ENCODE measurements at regions not wholly inside any gene's neighbourhood (a gene's known extent, or its start where the extent isn't known, plus 50 kb on each side); places are given as distances from the start of the nearest gene placed in this dataset.
"Not testable (repeated sequence)": the region's sequence is repeated elsewhere in the genome, so short reads cannot be mapped to it uniquely, and the experiment has no call there.

DNA sequence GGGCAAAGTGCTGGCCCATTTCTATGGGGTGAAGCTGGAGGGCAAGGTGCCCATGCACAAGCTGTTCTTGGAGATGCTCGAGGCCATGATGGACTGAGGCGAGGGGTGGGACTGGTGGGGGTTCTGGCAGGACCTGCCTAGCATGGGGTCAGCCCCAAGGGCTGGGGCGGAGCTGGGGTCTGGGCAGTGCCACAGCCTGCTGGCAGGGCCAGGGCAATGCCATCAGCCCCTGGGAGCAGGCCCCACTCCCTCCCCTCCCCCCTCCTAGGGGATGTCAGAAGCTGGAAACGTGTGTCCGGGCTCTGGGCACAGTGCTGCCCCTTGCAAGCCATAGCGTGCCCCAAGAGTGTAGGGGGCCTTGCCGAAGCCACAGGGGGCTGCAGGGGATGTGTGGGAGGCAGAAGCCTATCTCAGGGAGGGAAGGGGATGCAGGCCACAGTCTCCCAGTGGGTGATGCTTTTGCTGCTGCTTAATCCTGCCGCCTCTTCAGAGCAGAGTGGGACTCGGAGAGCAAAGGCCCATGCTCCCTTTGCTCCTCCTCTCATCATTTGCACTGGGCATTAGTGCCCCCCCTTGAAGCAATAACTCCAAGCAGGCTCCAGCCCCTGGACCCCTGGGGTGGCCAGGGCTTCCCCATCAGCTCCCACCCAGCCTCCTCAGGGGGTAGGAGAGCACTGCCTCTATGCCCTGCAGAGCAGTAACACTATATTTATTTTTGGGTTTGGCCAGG is 85.2 kb downstream of the MRPL57 start:
- DNase-seq (ENCODE audit: low read depth in 2 of 2) = not testable (repeated sequence)

DNA sequence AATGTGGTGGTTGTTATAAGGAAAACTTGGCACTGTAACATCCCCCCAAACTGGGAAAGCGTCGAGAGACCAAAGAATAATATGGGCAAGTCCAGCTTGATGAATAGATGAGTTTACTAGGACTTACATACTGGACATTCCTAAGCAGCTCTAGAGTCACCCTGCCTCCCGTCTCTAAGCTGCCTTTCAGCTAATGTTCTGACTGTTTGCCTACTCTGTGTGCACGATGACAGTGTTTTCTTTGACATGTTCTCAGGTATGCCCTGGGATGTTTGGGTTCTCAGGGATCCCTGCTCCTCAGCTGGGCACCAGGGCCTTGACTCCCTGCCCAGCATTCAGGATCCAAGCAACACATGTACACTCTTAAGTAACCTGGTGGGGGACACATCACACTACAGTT is 87.5 kb downstream of the MRPL57 start:
- not testable (repeated sequence) for DNase-seq (ENCODE audit: low read depth in 2 of 2)

DNA sequence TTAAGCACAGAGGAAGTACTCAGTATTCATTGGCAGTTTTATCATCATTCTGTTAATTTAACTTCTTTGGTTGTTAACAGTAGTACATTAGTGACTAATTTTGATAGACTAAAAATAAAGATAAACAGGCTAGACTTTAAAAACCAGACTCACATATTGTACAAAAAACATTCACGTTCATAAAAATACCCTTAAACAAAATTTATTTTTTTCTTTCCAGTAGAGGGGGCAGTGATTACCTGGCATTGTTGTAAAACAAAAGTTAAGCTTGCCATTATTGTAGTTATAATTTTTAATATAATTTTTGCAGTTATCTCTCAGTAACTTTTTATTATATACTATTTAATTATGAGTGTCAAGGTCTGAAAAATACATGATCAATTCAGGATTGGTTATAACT is 92.0 kb downstream of the MRPL57 start:
- DNase-seq (ENCODE audit: low read depth in 2 of 2) = not testable (repeated sequence)

DNA sequence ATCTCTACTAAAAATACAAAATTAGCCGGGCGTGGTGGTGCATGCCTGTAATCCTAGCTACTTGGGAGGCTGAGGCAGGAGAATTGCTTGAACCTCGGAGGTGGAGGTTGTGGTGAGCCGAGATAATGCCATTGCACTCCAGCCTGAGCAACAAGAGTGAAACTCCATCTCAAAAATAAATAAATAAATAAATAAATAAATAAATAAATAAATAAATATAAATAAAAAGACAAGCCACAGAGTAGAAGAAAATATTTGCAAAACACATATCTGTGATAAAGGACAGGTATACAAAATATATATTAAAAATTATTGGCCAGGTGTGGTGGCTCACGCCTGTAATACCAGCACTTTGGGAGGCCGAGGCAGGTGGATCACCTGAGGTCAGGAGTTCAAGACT is 96.0 kb downstream of the MRPL57 start:
- DNase-seq (ENCODE audit: low read depth in 2 of 2) = not testable (repeated sequence)

DNA sequence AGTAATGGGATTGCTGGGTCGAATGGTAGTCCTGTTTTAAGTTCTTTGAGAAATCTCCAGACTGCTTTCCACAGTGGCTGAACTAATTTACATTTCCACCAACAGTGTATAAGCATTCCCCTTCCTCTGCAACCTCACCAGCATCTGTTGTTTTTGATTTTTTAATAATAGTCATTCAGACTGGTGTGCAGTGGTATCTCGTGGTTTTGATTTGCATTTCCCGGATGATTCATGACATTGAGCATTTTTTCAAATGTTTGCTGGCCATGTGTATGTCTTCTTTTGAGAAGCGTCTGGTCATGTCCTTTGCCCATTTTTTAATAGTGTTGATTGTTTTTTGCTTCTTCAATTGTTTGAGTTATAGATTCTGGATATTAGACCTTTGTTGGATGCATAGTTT is 98.0 kb downstream of the MRPL57 start:
- DNase-seq (ENCODE audit: low read depth in 2 of 2) = not testable (repeated sequence)

DNA sequence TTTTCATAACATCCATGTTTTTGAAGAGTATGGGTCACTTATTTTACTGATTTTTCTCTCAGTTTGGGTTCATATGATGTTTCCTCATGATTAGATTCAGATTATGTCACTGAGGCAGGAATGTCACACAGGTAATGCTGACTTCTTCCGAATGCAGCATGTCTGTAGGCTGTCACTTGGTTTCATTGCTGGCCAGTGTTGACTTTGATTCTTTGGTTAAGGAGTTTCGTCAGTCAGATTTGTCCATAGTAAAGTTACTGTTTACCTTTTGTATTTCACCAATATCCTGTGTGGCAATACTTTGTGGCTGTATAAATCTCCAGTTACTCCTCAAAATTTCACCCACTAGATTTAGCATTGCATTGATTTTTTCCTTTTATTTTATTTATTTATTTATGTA is 105.6 kb downstream of the MRPL57 start:
- DNase-seq (ENCODE audit: low read depth in 2 of 2) = no peak

DNA sequence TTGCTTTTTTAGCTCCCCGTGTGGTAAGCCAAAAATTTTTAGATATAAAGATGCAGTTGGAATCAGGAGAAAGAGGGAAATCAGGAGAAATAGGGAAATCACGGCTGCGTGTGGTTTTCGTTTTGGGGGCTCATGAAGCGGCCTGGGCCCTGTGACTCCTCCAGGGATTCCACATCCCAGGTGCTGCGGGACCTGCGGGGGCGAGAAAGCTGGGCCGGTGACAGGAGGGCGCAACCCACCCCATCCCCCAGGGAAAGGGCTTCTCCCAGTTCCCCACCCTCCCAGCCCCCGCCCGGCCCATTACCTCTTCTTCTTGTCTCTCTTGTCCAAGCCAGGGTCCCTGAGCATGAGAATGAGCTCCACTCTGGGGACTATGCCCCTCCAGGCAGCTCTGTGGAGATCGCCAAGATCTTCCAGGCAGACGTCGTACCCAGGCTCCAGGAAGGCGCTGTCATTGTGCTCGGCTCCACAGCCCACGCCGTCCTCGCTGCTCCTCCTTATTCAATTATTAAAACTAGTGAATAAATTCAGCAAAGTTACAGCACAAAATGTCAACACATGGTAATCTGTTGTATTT is 111.0 kb downstream of the MRPL57 start:
- no peak for DNase-seq (ENCODE audit: low read depth in 2 of 2)

DNA sequence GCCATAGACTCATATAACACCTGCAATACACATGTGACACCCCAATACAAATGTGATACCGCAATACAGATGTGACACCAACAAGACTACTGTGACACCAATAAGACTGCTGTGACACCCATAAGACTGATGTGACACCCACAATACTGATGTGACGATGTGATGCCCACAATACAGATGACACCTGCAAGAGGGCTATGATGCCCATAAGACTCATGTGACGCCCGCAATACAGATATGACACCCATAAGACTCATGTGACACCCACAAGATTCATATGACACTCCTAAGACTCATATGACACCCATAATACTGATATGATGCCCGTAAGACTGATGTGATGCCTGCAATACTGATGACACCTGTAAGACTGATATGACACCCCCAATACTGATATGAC is 113.0 kb downstream of the MRPL57 start:
- no peak for DNase-seq (ENCODE audit: low read depth in 2 of 2)

DNA sequence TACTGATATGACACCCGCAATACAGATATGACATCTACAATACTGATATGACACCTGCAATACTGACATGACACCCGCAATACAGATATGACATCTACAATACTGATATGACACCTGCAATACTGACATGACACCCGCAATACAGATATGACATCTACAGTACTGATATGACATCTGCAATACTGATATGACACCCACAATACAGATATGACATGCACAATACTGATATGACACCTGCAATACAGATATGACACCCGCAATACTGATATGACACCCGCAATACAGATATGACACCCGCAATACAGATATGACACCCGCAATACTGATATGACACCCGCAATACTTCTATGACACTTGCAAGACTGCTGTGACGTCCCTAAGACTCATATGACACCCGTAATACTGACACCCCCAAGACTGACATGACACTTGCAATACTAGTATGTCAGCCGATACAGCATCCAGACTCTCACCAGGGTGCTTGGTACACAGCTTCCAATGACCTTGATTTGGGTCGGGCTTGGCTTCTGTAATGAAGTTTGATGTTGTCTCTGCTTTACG is 114.1 kb downstream of the MRPL57 start:
- DNase-seq (ENCODE audit: low read depth in 2 of 2) = not testable (repeated sequence)

DNA sequence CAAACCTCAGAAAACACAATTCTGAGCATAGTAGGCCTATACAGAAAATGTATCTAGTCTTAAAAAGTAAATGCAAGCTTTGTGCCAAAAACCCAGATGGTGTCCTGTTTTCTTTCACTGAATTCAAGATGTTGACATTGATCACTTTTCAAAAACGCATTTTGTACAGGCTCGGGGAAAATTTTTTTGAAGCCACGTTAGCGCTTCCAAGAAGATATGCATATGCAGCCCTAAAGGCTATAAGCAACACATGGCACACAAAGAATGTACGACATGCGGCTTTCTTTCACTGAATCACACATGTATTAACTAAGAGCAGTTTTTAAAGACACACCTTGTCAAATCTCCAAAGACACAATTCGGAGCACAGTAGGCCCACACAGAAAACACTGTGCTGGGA is 115.4 kb downstream of the MRPL57 start:
- no peak for DNase-seq (ENCODE audit: low read depth in 2 of 2)

DNA sequence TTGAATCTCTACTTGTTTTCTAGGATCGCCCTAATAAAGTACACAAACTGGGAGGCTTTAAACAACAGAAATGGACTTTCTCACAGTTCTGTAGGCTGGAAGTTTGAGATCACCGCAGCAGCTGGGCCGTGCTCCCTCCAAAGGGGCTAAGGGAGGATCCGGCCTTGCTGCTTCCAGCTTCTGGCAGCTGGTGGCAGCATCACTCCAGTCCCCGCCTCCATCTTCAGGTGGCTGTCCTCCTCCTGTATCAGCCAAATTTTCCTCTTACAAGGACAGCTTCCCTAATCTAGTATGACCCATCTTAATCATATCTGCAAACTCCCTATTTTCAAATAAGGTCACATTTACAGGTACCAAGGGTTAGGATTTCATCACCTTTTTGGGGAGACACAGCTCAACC is 120.5 kb downstream of the MRPL57 start:
- peak in 1 of 2 donors; percentile 35 for DNase-seq (ENCODE audit: low read depth in 2 of 2)

DNA sequence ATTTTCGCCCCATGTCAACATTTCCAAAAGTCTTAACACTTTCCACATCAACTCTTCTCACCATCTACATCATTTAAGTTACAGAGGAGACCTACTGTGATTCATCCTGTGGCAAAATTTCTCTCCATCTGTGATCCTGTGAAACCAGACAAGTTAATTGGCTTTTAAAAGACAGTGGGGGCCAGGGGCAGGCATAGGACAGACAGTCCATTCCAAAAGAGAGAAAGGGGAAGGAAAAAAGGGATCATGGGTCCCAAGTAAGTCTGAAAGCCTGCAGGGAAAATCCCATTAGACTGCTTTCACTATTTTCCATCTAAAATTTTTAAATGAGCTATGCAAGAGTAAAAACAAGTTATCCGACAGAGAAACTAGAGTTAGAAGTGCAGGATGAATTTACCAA is 121.0 kb downstream of the MRPL57 start:
- DNase-seq (ENCODE audit: low read depth in 2 of 2) = no peak

DNA sequence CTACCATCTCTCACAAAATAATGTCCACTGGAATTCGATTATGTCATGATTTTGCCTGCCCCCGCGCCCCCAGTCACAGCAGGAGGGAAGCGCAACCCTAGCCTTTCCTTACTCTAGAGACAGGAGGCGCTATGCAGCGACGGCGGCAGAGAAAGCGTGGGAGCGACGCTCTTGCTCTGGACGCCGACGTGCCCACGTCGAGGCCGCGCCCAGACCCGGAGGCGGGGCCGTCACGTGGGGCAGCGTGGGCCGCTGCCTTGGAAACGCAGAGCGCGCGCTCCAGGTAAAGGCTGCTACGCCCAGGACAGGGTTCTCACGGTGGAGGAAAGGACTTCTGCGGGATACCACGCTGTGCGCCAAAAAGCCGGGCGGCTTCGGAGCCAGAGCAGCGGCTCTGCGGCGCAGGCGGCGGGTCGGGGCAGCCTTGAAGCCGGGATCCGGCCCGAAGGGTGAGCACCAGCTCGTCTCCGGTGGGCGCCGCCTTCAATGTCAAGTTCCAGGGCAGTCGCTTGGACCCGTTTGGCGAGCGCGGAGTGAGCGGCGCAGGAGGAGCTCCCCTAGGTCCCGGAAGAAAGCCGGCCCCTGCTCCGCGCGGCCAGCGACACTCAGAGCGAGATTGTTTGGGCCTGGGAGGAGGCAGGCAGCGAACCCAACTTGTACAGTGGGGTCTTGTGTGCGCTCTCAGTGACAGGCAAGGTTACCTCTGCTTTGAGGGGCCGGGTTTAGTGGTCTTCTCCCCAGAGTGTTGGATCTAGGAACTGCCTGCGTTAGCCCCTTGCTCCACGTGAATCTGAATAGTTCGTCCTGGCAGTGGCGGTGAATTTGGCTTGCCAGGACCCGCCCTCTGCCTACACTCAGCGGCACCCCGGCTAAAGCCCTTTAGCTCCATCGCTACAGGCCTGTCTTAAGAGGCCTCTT is 121.7 kb downstream of the MRPL57 start:
- DNase-seq (ENCODE audit: low read depth in 2 of 2) = peak; percentile 73 to 83

DNA sequence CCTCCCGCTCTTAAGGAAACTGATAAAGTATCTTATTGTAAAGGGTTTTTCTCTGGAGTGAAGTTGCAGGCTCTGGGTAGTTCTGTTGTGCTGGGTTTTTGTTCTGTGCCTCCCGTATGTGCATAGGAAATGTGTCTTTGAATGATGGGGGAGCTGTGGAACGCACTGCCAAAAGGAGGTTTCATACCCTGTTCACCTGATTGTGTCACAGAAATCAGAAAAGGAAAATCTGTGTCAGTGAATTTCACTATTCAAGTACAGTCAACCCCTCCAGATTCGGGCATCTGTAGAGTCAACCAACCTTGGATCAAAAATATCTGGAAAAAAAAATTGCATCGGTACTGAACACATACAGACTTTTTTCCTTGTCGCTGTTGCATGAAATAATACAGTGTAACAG is 127.8 kb downstream of the MRPL57 start:
- no peak for DNase-seq (ENCODE audit: low read depth in 2 of 2)

DNA sequence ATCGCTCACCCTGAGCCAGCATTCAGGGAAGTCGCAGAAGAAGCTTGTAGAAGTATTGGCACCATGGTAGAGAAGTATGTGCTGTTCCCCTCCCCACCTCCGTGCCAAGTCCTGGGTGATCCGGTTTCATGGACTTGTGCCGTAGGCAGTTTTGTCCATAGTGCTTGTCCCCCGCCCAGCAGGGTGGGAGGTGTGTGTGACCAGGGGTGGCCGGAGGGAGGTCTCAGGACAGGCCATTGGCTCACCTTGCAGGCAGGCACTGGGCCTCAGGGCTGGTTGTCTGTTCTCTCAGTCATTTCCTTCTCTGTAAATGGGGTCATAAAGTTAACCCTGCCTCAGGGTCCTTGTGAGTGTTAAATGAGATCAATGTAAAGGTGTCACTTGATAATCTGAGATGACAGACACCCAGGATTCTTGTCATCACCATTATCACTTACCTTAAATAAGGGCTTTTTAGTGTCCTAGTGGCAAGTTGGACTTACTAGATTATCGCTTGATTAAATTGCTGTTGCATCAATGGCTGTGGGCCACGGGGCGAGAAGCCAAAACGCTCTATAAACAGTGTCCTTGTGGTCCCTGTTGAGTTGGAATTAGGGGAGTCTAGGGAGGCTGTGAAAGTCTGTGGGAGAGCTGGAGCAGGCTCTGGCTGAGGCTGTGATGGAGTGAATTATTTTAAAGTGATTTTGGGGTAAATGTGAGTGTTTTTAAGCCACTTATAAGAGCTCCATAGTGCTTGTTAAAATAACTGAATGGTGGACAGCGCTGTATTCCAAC is 130.0 kb downstream of the MRPL57 start:
- DNase-seq (ENCODE audit: low read depth in 2 of 2) = not testable (repeated sequence)

DNA sequence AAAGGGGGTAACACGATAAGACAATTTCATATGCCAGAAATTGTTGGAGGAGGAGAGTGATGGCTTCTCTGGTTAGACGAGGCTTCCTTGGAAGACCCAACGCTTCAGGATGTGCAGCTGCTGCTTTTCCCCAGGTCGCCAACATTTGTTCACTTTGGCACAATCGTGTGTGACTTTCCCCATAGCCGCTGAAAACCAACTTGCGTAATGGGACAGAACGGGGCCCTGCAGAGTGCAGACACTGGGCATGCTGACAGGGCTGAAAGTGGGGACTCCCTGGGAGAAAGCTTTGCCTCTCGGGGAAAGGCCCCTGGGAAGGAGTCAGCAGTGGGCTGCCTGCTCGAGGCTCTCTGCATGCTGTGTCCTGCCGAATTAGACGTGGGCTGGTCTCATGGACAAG is 130.7 kb downstream of the MRPL57 start:
- DNase-seq (ENCODE audit: low read depth in 2 of 2) = not testable (repeated sequence)

DNA sequence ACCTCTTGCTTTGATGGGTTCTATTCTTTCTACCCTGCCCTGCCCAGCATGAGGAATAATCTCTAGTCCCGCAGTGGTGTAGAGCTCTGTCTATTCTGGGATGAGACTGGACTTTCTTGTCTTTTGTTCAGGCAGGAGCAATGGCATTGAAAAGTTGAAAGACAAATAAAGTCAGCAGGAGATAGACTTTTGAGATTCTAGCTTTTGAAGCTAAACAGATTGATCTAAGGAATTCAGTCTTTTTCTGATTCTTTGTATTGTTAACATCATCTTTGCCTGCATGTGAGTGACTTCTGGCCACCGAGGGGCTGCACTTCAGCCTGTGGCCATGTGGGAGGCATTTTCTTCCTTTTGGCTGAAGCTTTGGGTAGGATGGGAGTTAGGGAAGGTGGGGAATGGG is 132.4 kb downstream of the MRPL57 start:
- DNase-seq (ENCODE audit: low read depth in 2 of 2) = no peak

DNA sequence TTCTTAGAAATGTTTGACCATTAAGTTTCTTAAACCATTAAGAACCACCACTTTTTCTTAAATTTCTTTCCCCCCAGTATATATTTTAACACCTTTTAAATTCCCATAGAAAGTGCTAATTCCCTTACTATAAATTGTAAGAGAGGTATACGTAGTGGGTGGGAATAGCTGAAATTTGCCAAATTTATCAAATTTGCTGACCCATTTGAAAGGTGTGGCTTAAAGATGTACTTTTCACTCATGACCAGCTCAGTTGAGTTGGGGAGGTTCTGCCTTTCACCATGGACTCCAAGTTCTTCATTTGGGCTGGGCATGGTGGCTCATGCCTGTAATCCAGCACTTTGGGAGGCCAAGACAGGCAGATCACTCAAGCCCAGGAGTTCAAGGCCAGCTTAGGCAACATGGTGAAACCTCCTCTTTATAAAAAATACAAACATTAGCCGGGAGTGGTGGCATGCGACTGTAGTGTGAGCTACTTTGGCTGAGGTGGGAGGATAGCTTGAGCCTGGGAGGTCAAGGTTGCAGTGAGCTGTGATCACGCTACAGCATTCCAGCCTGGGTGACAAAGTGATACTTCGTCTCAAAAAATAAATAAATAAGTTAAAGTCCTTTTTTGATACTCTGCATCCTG is 133.2 kb downstream of the MRPL57 start:
- no peak for DNase-seq (ENCODE audit: low read depth in 2 of 2)

DNA sequence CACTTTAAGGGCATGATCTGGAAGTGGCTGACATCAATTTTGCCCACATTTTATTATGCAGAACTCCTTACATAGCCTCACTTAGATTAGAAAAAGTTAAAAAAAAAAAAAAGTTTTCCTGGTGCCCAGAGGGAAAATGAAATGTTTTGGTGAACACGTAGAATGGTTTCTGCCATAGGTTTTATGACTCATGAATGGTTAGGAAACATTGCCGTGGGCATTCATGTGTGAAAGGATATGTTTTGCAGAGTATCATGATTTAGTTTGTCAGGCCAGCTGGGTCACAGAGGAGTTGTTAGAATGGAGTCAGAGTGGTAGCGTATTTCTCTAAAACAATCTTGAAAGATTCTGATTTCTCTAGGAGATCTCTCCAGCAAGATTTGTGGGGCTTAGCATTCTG is 133.8 kb downstream of the MRPL57 start:
- DNase-seq (ENCODE audit: low read depth in 2 of 2) = no peak

DNA sequence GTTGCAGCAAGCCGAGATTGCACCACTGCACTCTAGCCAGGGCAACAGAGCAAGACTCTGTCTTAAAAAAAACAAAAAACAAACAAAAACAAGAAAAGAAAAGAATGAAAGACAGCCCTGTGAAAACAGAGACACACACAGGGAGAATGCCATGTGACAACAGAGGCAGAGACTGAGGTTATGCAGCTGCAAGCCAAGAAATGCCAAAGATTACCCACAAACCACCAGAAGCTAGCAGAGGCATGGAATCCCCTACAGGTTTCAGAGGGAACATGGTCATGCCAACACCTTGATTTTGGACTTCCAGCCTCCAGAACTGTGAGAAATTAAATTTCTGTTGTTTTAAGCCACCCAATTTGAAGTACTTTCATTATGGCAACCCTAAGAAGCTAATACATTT is 138.5 kb downstream of the MRPL57 start:
- not testable (repeated sequence) for DNase-seq (ENCODE audit: low read depth in 2 of 2)

DNA sequence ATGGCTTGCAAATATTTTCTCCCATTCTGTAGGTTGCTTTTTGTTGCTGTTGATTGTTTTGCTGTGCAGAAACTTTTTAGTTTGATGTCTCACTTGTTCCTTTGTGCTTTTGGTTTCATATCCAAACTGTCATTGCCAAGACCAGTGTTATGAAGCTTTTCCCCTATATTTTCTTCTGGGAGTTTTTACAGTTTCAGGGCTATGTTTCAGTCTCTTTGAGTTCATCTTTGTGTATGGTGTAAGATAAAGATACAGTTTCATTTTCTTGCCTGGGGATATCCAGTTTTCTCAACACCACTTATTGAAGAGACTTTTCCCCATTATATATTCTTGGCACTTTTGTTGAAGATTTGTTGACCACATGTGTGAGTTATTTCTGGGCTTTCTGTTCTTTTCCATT is 139.9 kb downstream of the MRPL57 start:
- no peak for DNase-seq (ENCODE audit: low read depth in 2 of 2)
